ENCODE measurements at regions not wholly inside any gene's neighbourhood (a gene's known extent, or its start where the extent isn't known, plus 50 kb on each side); places are given as distances from the start of the nearest gene placed in this dataset.

DNA sequence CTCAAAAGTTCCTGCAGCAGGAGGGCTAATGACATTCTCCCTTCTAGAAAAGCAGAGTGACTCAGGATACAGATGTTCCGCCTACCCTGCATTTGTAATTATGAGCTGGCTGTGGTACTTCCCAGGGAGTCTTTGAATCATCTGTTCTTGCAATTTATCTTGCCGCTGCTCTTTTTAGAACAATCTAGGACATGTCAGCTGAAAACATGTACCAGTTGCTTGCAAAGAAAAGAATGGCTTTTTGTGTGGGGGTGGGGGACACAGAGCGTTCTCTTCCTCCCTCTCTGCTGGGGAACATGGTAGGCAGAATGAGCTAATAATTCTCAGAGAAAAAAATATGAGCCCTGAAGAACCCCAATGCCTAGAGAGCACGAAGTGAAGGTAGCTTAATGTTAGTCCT, 51.7 kb upstream of the TUT7 start:
- H3K4me2 ChIP-seq (ENCODE audit: low read length) = no peak overlapping the region
- no peaks in the 10 kb centered on the region for H4K20me1 ChIP-seq (ENCODE audit: control insufficient read depth, insufficient read depth, low read depth, low read length)
- no peaks in the 10 kb centered on the region for H3K9me3 ChIP-seq (ENCODE audit: control insufficient read depth, insufficient read depth, low read length)
- H3K36me3 ChIP-seq (ENCODE audit: control insufficient read depth, low read length) = no peaks in the 10 kb centered on the region
- H3K9me2 ChIP-seq (replicated peaks; ENCODE audit: control insufficient read depth, low read length) = no peaks in the 10 kb centered on the region
- no peaks in the 10 kb centered on the region for H3K4me1 ChIP-seq (ENCODE audit: control insufficient read depth, low read length)
- H3F3A ChIP-seq (ENCODE audit: control insufficient read depth, insufficient read depth) = no peaks in the 10 kb centered on the region
- TF ChIP-seq, protein P1, sequence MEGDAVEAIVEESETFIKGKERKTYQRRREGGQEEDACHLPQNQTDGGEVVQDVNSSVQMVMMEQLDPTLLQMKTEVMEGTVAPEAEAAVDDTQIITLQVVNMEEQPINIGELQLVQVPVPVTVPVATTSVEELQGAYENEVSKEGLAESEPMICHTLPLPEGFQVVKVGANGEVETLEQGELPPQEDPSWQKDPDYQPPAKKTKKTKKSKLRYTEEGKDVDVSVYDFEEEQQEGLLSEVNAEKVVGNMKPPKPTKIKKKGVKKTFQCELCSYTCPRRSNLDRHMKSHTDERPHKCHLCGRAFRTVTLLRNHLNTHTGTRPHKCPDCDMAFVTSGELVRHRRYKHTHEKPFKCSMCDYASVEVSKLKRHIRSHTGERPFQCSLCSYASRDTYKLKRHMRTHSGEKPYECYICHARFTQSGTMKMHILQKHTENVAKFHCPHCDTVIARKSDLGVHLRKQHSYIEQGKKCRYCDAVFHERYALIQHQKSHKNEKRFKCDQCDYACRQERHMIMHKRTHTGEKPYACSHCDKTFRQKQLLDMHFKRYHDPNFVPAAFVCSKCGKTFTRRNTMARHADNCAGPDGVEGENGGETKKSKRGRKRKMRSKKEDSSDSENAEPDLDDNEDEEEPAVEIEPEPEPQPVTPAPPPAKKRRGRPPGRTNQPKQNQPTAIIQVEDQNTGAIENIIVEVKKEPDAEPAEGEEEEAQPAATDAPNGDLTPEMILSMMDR (IDR thresholded peaks at IDR 0.05; ENCODE audit: low read depth, low read length, poor library complexity, severe bottlenecking) = no peak
- TF ChIP-seq EZH2phosphoT487 (IDR thresholded peaks at IDR 0.05; ENCODE audit: borderline replicate concordance, low read length) = no peak
- H3K4me3 ChIP-seq (ENCODE audit: low read length) = no peak overlapping the region
- no peaks in the 10 kb centered on the region for H3K79me2 ChIP-seq (ENCODE audit: control insufficient read depth, low read length)
- H3K27ac ChIP-seq (ENCODE audit: low read depth, low read length) = no peak overlapping the region
- peaks cover 38% of the 10 kb centered on the region for H3K27me3 ChIP-seq (ENCODE audit: control insufficient read depth, low read length)

DNA sequence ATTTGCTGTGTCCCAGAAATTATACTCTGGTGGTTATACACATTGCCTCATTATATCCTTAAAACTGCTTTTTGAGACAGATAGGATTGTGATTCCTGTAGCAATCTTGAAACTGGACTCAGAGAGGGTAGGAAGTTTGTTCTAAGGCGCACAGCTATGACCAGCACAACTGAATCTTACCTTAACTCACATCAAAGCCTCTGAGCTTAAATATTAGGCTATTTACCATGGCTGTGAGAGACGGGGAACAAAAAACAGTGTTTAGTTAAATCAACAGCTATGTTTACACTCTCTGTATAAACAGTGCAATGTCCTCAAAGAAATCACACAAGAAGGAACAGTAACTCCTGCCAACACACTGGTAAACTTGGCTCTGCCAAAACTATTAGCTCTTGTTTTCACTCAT, 50.9 kb upstream of the TUT7 start:
- Histone ChIP-seq H3K27me3 (ENCODE audit: control insufficient read depth, low read length) (peaks cover 36% of the 10 kb centered on the region), H4K20me1 (ENCODE audit: control insufficient read depth, insufficient read depth, low read depth, low read length) (no peaks in the 10 kb centered on the region), H3K4me1 (ENCODE audit: control insufficient read depth, low read length) (no peaks in the 10 kb centered on the region), H3K9me3 (ENCODE audit: control insufficient read depth, insufficient read depth, low read length) (no peaks in the 10 kb centered on the region), H3K79me2 (ENCODE audit: control insufficient read depth, low read length) (no peaks in the 10 kb centered on the region), H3K9me2 (replicated peaks; ENCODE audit: control insufficient read depth, low read length) (no peaks in the 10 kb centered on the region), H3K36me3 (ENCODE audit: control insufficient read depth, low read length) (no peaks in the 10 kb centered on the region), H3K27ac (ENCODE audit: low read depth, low read length) (no peak overlapping the region), H3K4me3 (ENCODE audit: low read length) (no peak overlapping the region), H3K4me2 (ENCODE audit: low read length) (no peak overlapping the region), H3F3A (ENCODE audit: control insufficient read depth, insufficient read depth) (no peaks in the 10 kb centered on the region)
- TF ChIP-seq, protein P1 (IDR thresholded peaks at IDR 0.05; ENCODE audit: low read depth, low read length, poor library complexity, severe bottlenecking) = no peak
- no peak for TF ChIP-seq EZH2phosphoT487 (IDR thresholded peaks at IDR 0.05; ENCODE audit: borderline replicate concordance, low read length)

All from DOHH2 (cell line).